Gastrocnemius medialis (tissue), 4 donors: ENCODE measurements at regions not wholly inside any gene's neighbourhood (a gene's known extent, or its start where the extent isn't known, plus 50 kb on each side); places are given as distances from the start of the nearest gene placed in this dataset.

ENCODE experiments used
- ATAC-seq, 2 donors: fragments of 150-250 bp; one replicate each; pipeline ENCODE4 v1.9.1; 2016
- DNase-seq, 2 donors: peaks; one replicate each; pipeline ENCODE4 v3.0.0-alpha.2; 2019
- H3K27ac ChIP-seq, 4 donors: fragments of 200-600 bp; sonication (generic); 1 replicate in 1 of 4; 2 replicates in 3 of 4; pipeline ENCODE4 v1.5.1; 2016 to 2018; ENCODE audit warnings: mild to moderate bottlenecking in 2 of 4, moderate library complexity in 1 of 4
- H3K27me3 ChIP-seq, 3 donors: fragments of 200-600 bp; sonication (generic) in 2 of 3; 1 replicate in 1 of 3; 2 replicates in 2 of 3; pipeline versions ENCODE4 v1.5.1 to v1.6.0; 2016 to 2019; ENCODE audit warnings: mild to moderate bottlenecking in 1 of 3, moderate library complexity in 1 of 3
- H3K36me3 ChIP-seq, 2 donors: fragments of 200-600 bp; sonication (generic) in 1 of 2; one replicate each; pipeline ENCODE4 v1.5.1; 2017 to 2018
- H3K4me1 ChIP-seq, 2 donors: fragments of 200-600 bp; sonication (generic) in 1 of 2; one replicate each; pipeline ENCODE4 v1.5.1; 2016 to 2017; ENCODE audit warnings: mild to moderate bottlenecking in 2 of 2
- H3K4me3 ChIP-seq, 4 donors: fragments of 200-600 bp; sonication (generic) in 3 of 4; 1 replicate in 1 of 4; 2 replicates in 3 of 4; pipeline ENCODE4 v1.5.1; 2016 to 2019; ENCODE audit warnings: mild to moderate bottlenecking in 2 of 4
- H3K9me3 ChIP-seq, 3 donors: fragments of 200-600 bp; sonication (generic) in 2 of 3; 1 replicate in 1 of 3; 2 replicates in 2 of 3; pipeline ENCODE4 v1.5.1; 2016 to 2019
- CTCF ChIP-seq, 5 experiments: fragments of 450-650 bp in 3 of 5; fragments of 200-600 bp in 2 of 5; sonication (generic) in 2 of 5; IDR thresholded peaks in 4 of 5; conservative IDR thresholded peaks in 1 of 5; 1 replicate in 4 of 5; 2 replicates in 1 of 5; pipeline ENCODE4 v1.5.1; 2016 to 2019; ENCODE audit warnings: antibody characterized with exemption in 5 of 5, mild to moderate bottlenecking in 3 of 5, moderate library complexity in 3 of 5
- POLR2A ChIP-seq, 2 donors: fragments of 450-650 bp; IDR thresholded peaks; one replicate each; pipeline ENCODE4 v1.6.1; 2017; ENCODE audit warnings: antibody characterized with exemption in 2 of 2, mild to moderate bottlenecking in 2 of 2, moderate library complexity in 2 of 2
- in situ Hi-C, 4 donors: fragments of 200-750 bp; cut with MboI; loops; one replicate each; pipeline versions ENCODE4 v1.15.0 to v1.8.0; 2017; ENCODE audit warnings: low sequenced_read_pairs in 4 of 4
- intact Hi-C: fragments of 100-400 bp; cut with DNase I; formaldehyde crosslinking; loops from one replicate; pipeline ENCODE4 v1.15.1; 2023; ENCODE audit warnings: low total_unique reads

- no peak for TF ChIP-seq POLR2A (IDR thresholded peaks at IDR 0.05)
- no peak for TF ChIP-seq CTCF (IDR thresholded peaks at IDR 0.05 in 4 of 5, conservative IDR thresholded peaks at IDR 0.05 in 1 of 5)
- no peak for DNase-seq
- intact Hi-C loops: no loop called here
Observed at GRCh38 chr5:27220752-27221151, 182.4 kb upstream of the CDH9 start.

DNA sequence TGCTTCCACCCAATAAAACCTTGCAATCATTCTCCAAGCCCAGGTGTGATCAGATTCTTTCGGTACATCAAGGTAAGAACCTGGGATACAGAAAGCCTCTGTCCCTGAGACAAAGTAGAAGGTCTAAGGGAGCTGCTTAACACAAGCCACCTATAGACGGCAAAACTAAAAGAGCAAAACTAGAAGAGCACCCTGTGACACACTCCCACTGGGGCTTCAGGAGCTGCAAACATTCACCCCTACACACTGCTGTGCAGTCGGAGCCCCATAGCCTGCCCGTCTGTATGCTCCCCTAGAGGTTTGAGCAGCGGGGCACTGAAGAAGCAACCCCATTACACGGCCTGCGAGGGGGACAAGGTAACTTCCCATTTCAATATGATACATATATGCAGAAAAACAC, 179.6 kb upstream of the CDH9 start:
- DNase-seq (no peak), ATAC-seq (no peak)
- Histone ChIP-seq H3K27ac (no peak overlapping the region), H3K36me3 (no peaks in the 10 kb centered on the region), H3K4me1 (no peaks in the 10 kb centered on the region), H3K27me3 (no peaks in the 10 kb centered on the region), H3K9me3 (no peaks in the 10 kb centered on the region), H3K4me3 (no peak overlapping the region)
- TF ChIP-seq CTCF (IDR thresholded peaks at IDR 0.05 in 4 of 5, conservative IDR thresholded peaks at IDR 0.05 in 1 of 5) (no peak), POLR2A (IDR thresholded peaks at IDR 0.05) (no peak)
- intact Hi-C loops: no loop called here
- in situ Hi-C loops: no loop called here

More at GRCh38 chr5:27220752-27221151, 182.4 kb upstream of the CDH9 start:
- Histone ChIP-seq H3K27ac (no peak overlapping the region), H3K36me3 (no peaks in the 10 kb centered on the region), H3K27me3 (no peaks in the 10 kb centered on the region), H3K4me3 (no peak overlapping the region), H3K9me3 (no peaks in the 10 kb centered on the region), H3K4me1 (no peaks in the 10 kb centered on the region)
- no peak for ATAC-seq
- in situ Hi-C loops: no loop called here

DNA sequence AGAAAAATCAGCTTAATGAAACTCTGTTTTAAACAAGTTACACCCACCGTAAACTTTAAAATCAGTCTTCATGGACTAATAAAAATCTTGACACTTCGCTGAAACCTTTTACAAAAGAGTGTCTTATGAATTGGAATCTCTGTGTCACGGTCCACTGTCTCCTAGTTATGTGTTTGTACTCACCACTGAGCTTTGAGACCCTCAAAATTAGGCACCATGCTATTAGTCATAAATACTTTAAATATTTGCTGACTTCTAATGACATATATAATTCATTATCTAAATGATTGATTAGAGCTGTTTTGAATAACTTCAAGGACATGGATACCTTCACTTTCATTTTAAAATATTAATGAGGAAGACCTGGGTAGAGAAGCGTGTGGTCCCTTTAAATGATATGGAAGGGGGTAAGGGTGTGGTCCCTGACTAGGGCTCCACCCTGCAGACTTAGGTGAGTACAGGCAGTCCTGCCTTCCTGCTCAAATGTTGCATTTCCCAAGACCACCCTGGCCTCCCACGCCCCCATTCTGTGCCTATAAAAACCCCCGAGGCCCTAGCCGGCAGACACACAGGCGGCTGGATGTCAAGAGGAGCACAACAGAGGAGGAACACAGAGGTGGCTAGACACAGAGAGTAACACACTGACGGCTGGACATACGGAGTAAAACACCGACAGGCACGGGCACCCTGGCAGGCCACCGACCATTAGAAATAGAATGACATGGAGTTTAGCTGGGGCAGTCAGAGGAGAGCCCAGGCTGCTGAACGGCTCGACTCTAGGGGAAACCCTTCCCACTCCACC, 179.0 kb upstream of the CDH9 start:
- Histone ChIP-seq H3K9me3 (no peaks in the 10 kb centered on the region), H3K36me3 (no peaks in the 10 kb centered on the region), H3K27me3 (no peaks in the 10 kb centered on the region), H3K27ac (no peak overlapping the region), H3K4me3 (no peak overlapping the region), H3K4me1 (no peaks in the 10 kb centered on the region)
- intact Hi-C loops (no loop called here), in situ Hi-C loops (no loop called here)
- no peak for DNase-seq
- TF ChIP-seq CTCF (IDR thresholded peaks at IDR 0.05 in 4 of 5, conservative IDR thresholded peaks at IDR 0.05 in 1 of 5) (no peak), POLR2A (IDR thresholded peaks at IDR 0.05) (no peak)
- ATAC-seq: no peak

- Histone ChIP-seq H3K4me3 (no peak overlapping the region), H3K36me3 (no peaks in the 10 kb centered on the region), H3K4me1 (no peaks in the 10 kb centered on the region), H3K27ac (no peak overlapping the region), H3K9me3 (no peaks in the 10 kb centered on the region), H3K27me3 (no peaks in the 10 kb centered on the region)
- ATAC-seq (no peak), DNase-seq (no peak)
- intact Hi-C loops (no loop called here), in situ Hi-C loops (no loop called here)
- no peak for TF ChIP-seq POLR2A (IDR thresholded peaks at IDR 0.05)
- TF ChIP-seq CTCF (IDR thresholded peaks at IDR 0.05 in 4 of 5, conservative IDR thresholded peaks at IDR 0.05 in 1 of 5): no peak
Observed at GRCh38 chr5:27216367-27216950, 178.1 kb upstream of the CDH9 start.
